ENCODE measurements at regions not wholly inside any gene's neighbourhood (a gene's known extent, or its start where the extent isn't known, plus 50 kb on each side); places are given as distances from the start of the nearest gene placed in this dataset.
A peak's percentile ranks its signal among the peaks of the same experiment; 100 is the strongest.

GRCh38 chr10:59589796-59590195, 119.9 kb downstream of the SLC16A9 start (continued):
- TF ChIP-seq PRDM15 (CRISPR knock-in tag; IDR thresholded peaks at IDR 0.05) (no peak), NFATC4 (CRISPR knock-in tag; IDR thresholded peaks at IDR 0.05) (no peak), ARID4B (CRISPR knock-in tag; IDR thresholded peaks at IDR 0.05; ENCODE audit: borderline replicate concordance) (no peak), HMGXB4 (CRISPR knock-in tag; IDR thresholded peaks at IDR 0.05) (no peak), USF1 (CRISPR knock-in tag; IDR thresholded peaks at IDR 0.05) (no peak), ZNF232 (CRISPR knock-in tag; IDR thresholded peaks at IDR 0.05) (no peak)

- H3K27me3 Mint-ChIP-seq (ENCODE audit: low read depth): peaks cover 3% of the 10 kb centered on the region; the same call in 1 of the 2 replicates
- CTCF ChIA-PET: no interaction called here
- H3K36me3 Mint-ChIP-seq: no peaks in the 10 kb centered on the region
- H3K4me3 Mint-ChIP-seq: no peak overlapping the region
- H3K9me3 Mint-ChIP-seq: peaks cover 21% of the 10 kb centered on the region
- ATAC-seq (peak; percentile 56; the same call in 1 of the 2 replicates), DNase-seq (ENCODE audit: low spot score) (no peak)
- TF ChIP-seq NR3C1 (CRISPR knock-in tag; conservative IDR thresholded peaks at IDR 0.05; ENCODE audit: low read depth) (no peak), ZSCAN18 (CRISPR knock-in tag; IDR thresholded peaks at IDR 0.05) (no peak), TEAD4 (CRISPR knock-in tag; IDR thresholded peaks at IDR 0.05) (no peak), NR2C2 (CRISPR knock-in tag; IDR thresholded peaks at IDR 0.05) (peak; percentile 67; the same call in 1 of the 2 replicates), TP53 (CRISPR knock-in tag; IDR thresholded peaks at IDR 0.05) (no peak)
- no peak overlapping the region for H3K27ac Mint-ChIP-seq
- H3K4me1 Mint-ChIP-seq: no peaks in the 10 kb centered on the region
- POLR2A ChIA-PET: no interaction called here
Observed at GRCh38 chr10:59588791-59589190, 120.9 kb downstream of the SLC16A9 start.

GRCh38 chr10:59587756-59588140, 121.9 kb downstream of the SLC16A9 start:
- ChIA-PET POLR2A (no interaction called here), CTCF (interaction anchor here (0.9 kb wide), 1 partner anchor 38 kb away, joined by 3 read pairs; no protein-coding TSS in a partner anchor)
- ATAC-seq (no peak), DNase-seq (ENCODE audit: low spot score) (no peak)
- Mint-ChIP-seq H3K36me3 (no peaks in the 10 kb centered on the region), H3K4me3 (no peak overlapping the region), H3K9me3 (peaks cover 21% of the 10 kb centered on the region), H3K27ac (no peak overlapping the region), H3K4me1 (no peaks in the 10 kb centered on the region), H3K27me3 (ENCODE audit: low read depth) (peaks cover 3% of the 10 kb centered on the region; the same call in 1 of the 2 replicates)
- no peak for TF ChIP-seq ZMAT4 (CRISPR knock-in tag; IDR thresholded peaks at IDR 0.05)
- no peak for TF ChIP-seq ZBTB21 (CRISPR knock-in tag; IDR thresholded peaks at IDR 0.05; ENCODE audit: borderline replicate concordance)
